ENCODE measurements at regions not wholly inside any gene's neighbourhood (a gene's known extent, or its start where the extent isn't known, plus 50 kb on each side); places are given as distances from the start of the nearest gene placed in this dataset.

- H3K4me3 ChIP-seq (ENCODE audit: low read length) = no peak overlapping the region
- no peak for TF ChIP-seq CTCF (conservative IDR thresholded peaks at IDR 0.05; ENCODE audit: low read length)
- no peak for DNase-seq (ENCODE audit: low read depth)
Observed at GRCh38 chr5:17816505-17816904, 182.2 kb downstream of the TAF11L14 start.

GRCh38 chr5:17816944-17817343 is 182.7 kb downstream of the TAF11L14 start:
- H3K4me3 ChIP-seq (ENCODE audit: low read length) = no peak overlapping the region
- DNase-seq (ENCODE audit: low read depth) = no peak
- no peak for TF ChIP-seq CTCF (conservative IDR thresholded peaks at IDR 0.05; ENCODE audit: low read length)

GRCh38 chr5:17817990-17818389 is 183.7 kb downstream of the TAF11L14 start:
- TF ChIP-seq CTCF (conservative IDR thresholded peaks at IDR 0.05; ENCODE audit: low read length) = no peak
- H3K4me3 ChIP-seq (ENCODE audit: low read length) = no peak overlapping the region
- DNase-seq (ENCODE audit: low read depth) = no peak

- no peak overlapping the region for H3K4me3 ChIP-seq (ENCODE audit: low read length)
- no peak for DNase-seq (ENCODE audit: low read depth)
- TF ChIP-seq CTCF (conservative IDR thresholded peaks at IDR 0.05; ENCODE audit: low read length) = no peak
Observed at GRCh38 chr5:17819783-17820182, 185.5 kb downstream of the TAF11L14 start.

GRCh38 chr5:17828681-17829080 is 194.4 kb downstream of the TAF11L14 start:
- H3K4me3 ChIP-seq (ENCODE audit: low read length) = no peak overlapping the region
- no peak for TF ChIP-seq CTCF (conservative IDR thresholded peaks at IDR 0.05; ENCODE audit: low read length)
- no peak for DNase-seq (ENCODE audit: low read depth)

GRCh38 chr5:17829456-17829855 is 195.2 kb downstream of the TAF11L14 start:
- DNase-seq (ENCODE audit: low read depth) = no peak
- no peak for TF ChIP-seq CTCF (conservative IDR thresholded peaks at IDR 0.05; ENCODE audit: low read length)
- no peak overlapping the region for H3K4me3 ChIP-seq (ENCODE audit: low read length)

GRCh38 chr5:17831279-17831678 is 197.0 kb downstream of the TAF11L14 start:
- DNase-seq (ENCODE audit: low read depth) = no peak
- no peak for TF ChIP-seq CTCF (conservative IDR thresholded peaks at IDR 0.05; ENCODE audit: low read length)
- no peak overlapping the region for H3K4me3 ChIP-seq (ENCODE audit: low read length)

Measured in AG10803 (cell line).